Activated naive CD4-positive, alpha-beta T cell treated with anti-CD3 and anti-CD28 coated beads for 36 hours (primary cell): ENCODE measurements at regions not wholly inside any gene's neighbourhood (a gene's known extent, or its start where the extent isn't known, plus 50 kb on each side); places are given as distances from the start of the nearest gene placed in this dataset.

Experiments
- CTCF ChIA-PET: fragments of 350-600 bp; sonication (Branson Sonifier 250); formaldehyde crosslinking; loops from one replicate; lab custom pipeline; 2021; ENCODE audit warnings: antibody characterized with exemption; lab: Charles Lee
- DNase-seq: peaks from one replicate; pipeline ENCODE4 v3.0.0-alpha.2; 2020
- H3K27ac Mint-ChIP-seq: one replicate; pipeline ENCODE4 v1.8.0; 2021; ENCODE audit warnings: mild to moderate bottlenecking, mixed read lengths
- H3K27me3 Mint-ChIP-seq: one replicate; pipeline ENCODE4 v1.8.0; 2021; ENCODE audit warnings: low read depth, mixed read lengths
- H3K36me3 Mint-ChIP-seq: one replicate; pipeline ENCODE4 v1.8.0; 2021; ENCODE audit warnings: low read depth, mixed read lengths
- H3K4me1 Mint-ChIP-seq: one replicate; pipeline ENCODE4 v1.8.0; 2021; ENCODE audit warnings: low read depth, mixed read lengths
- H3K4me3 Mint-ChIP-seq: one replicate; pipeline ENCODE4 v1.8.0; 2021; ENCODE audit warnings: mild to moderate bottlenecking, moderate library complexity, mixed read lengths
- H3K9me3 Mint-ChIP-seq: one replicate; pipeline ENCODE4 v1.8.0; 2021; ENCODE audit warnings: mixed read lengths
- intact Hi-C: fragments of 100-400 bp; cut with micrococcal nuclease; formaldehyde crosslinking; loops from one replicate; pipeline ENCODE4 v1.15.1; 2023

DNA sequence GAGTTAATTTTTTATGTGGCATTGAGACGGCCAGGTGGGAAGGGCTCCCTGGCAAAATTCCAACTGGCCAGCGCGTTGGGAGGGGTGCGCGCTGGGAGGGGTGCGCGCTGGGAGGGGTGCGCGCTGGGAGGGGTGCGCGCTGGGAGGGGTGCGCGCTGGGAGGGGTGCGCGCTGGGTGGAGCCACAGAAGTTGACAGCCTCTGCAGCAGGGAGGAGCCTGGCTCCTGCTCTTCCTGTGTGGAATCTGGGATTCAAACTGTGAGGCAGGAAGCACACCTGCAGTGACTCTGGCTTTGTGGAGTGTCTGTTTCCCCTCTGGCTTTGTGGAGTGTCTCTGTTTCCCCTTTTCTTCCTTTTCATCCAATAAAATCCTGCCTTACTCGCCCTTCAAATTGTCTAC lies 147.9 kb upstream of the CBLN2 start:
- Mint-ChIP-seq H3K9me3 (no peaks in the 10 kb centered on the region), H3K36me3 (no peaks in the 10 kb centered on the region), H3K4me1 (no peaks in the 10 kb centered on the region), H3K27me3 (peaks cover 3% of the 10 kb centered on the region), H3K4me3 (no peak overlapping the region), H3K27ac (no peak overlapping the region)
- no peak for DNase-seq
- CTCF ChIA-PET: no interaction called here
- intact Hi-C loops: no loop called here

DNA sequence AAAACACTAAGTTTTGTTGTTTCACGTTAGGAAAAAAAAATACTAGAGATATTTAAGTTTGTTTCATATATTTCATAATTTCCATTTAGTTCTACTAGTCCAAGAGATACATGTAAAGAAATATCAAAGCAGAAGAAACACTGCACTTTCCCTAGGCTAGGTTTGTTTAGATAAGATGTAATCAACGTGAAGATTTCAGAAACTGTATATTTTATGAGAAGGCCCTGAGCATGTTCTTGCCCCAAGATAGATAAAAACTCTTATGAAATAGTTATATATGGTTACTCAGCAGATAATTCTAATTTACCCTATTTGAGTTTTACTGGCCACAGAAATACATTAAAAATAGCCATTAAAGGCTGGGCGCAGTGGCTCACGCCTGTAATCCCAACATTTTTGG lies 143.6 kb upstream of the CBLN2 start:
- H3K4me1 Mint-ChIP-seq: no peaks in the 10 kb centered on the region
- no peaks in the 10 kb centered on the region for H3K27me3 Mint-ChIP-seq
- CTCF ChIA-PET: interaction anchor here (1.5 kb wide), 1 partner anchor 14 kb away, joined by 4 read pairs; no protein-coding TSS in a partner anchor
- no peak overlapping the region for H3K27ac Mint-ChIP-seq
- H3K9me3 Mint-ChIP-seq: no peaks in the 10 kb centered on the region
- H3K36me3 Mint-ChIP-seq: no peaks in the 10 kb centered on the region
- intact Hi-C loops: no loop called here
- no peak overlapping the region for H3K4me3 Mint-ChIP-seq
- no peak for DNase-seq

DNA sequence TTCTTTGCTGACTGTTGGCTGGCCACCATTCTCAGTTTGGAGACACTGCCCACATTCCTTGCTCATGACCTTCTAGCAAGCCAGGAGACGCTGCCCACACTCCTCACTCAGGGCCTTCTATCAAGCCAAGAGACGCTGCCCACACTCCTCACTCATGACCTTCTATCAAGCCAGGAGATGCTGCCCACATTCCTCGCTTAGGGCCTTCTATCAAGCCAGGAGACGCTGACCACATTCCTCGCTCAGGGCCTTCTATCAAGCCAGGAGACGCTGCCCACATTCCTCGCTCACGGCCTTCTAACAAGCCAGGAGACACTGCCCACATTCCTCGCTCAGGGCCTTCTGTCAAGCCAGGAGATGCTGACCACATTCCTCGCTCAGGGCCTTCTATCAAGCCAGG lies 131.3 kb upstream of the CBLN2 start:
- no peak overlapping the region for H3K4me3 Mint-ChIP-seq
- CTCF ChIA-PET: no interaction called here
- H3K36me3 Mint-ChIP-seq: no peaks in the 10 kb centered on the region
- peaks cover 10% of the 10 kb centered on the region for H3K27me3 Mint-ChIP-seq
- H3K27ac Mint-ChIP-seq: no peak overlapping the region
- no peak for DNase-seq
- no peaks in the 10 kb centered on the region for H3K4me1 Mint-ChIP-seq
- intact Hi-C loops: no loop called here
- no peaks in the 10 kb centered on the region for H3K9me3 Mint-ChIP-seq

DNA sequence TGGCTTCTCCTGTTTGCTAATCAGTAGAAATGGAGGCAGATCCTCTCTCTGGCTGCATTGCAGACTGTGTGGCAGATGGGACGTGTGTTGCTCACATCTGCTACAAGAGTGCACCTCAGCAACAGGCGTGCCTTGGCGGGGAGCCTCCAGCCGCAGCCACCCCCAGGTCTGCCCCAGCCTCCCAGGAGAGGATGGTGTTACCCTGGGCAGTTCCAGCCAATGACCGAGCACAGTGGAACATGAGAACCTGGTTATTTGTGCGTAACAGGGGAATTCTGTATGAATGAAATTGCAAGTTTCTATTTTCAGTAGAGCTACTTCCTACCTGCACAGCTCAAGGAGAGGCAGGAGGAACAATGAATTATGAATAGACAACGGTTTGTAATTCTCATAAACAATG lies 130.6 kb upstream of the CBLN2 start:
- CTCF ChIA-PET: interaction anchor here (0.8 kb wide), 1 partner anchor 23 kb away, joined by 5 read pairs; no protein-coding TSS in a partner anchor

DNA sequence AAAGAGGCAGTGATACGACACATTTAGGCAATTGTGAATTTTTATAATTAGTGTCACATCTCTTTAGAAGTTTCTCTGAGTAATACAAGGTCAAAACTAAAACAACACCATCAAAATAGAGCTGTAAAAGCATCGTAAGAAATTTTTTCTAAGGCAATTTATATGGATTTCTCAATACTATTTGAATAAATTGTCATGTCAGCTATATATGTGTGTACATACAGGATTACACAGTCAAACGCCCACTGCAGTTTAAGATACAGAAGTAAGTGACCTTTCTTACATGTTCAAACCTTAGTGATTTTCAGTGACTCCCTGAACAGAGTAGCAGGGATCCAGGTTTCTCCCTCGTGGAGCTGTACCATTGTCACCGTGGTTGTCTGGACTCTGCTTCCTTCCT lies 129.1 kb upstream of the CBLN2 start:
- Mint-ChIP-seq H3K9me3 (no peaks in the 10 kb centered on the region), H3K27ac (no peak overlapping the region), H3K27me3 (peaks cover 10% of the 10 kb centered on the region), H3K4me3 (no peak overlapping the region), H3K4me1 (no peaks in the 10 kb centered on the region), H3K36me3 (no peaks in the 10 kb centered on the region)
- CTCF ChIA-PET: interaction anchor here (0.6 to 1.1 kb wide), 4 partner anchors 12 to 856 kb away, joined by 3 to 4 read pairs (median 4); no protein-coding TSS in a partner anchor
- no peak for DNase-seq
- intact Hi-C loops: loop anchor here (2.0 kb wide), 1 partner anchor 1890 kb away; no protein-coding TSS in a partner anchor

More for the DNA sequence above, 130.6 kb upstream of the CBLN2 start:
- H3K27me3 Mint-ChIP-seq: peaks cover 10% of the 10 kb centered on the region
- no peak overlapping the region for H3K4me3 Mint-ChIP-seq
- no peak for DNase-seq
- no peaks in the 10 kb centered on the region for H3K36me3 Mint-ChIP-seq
- intact Hi-C loops: no loop called here
- H3K27ac Mint-ChIP-seq: no peak overlapping the region
- H3K4me1 Mint-ChIP-seq: no peaks in the 10 kb centered on the region
- no peaks in the 10 kb centered on the region for H3K9me3 Mint-ChIP-seq

DNA sequence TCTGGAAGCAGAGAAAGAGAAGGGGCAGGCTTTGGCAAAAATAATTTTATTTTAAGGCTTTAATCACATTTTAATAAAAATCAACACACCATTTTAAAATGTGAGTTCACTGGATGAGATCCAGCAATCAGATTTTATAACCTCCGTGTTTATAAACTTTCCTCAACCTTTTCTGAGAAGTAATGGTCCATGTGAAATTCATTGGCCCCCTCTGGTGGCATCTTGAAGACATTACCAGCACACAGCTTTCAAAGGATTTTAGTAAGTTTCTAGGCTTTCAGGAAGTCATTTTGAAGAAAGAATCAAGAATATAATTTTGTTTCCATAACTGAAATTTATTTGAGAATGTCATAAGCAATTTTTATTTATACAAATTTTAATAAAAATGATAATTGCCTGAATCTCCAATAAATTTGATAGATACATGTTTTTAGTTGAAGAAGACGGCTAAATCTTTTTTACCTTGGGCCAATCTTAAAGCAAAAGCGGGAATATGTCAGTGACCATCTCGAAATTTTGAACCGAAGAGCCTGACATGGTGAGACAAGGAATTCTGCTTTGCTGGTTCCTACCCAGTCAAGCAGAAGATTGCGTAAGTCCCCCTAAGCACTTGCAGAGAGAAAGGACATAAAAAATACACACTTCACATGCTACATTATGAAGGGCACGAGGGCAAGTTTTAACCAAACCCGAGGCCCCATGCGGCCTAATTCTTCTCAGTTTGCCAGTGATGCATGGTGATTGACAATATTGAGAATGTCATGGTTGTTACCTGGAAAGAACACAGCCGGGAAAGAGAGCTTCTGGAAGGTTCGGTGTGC lies 128.4 kb upstream of the CBLN2 start:
- DNase-seq: peak; percentile 15
- Mint-ChIP-seq H3K4me1 (no peaks in the 10 kb centered on the region), H3K4me3 (no peak overlapping the region), H3K27me3 (peaks cover 10% of the 10 kb centered on the region), H3K27ac (no peak overlapping the region), H3K9me3 (no peaks in the 10 kb centered on the region), H3K36me3 (no peaks in the 10 kb centered on the region)
- intact Hi-C loops: loop anchor here (1.0 to 2.0 kb wide), 2 partner anchors 19 to 1890 kb away; no protein-coding TSS in a partner anchor
- CTCF ChIA-PET: interaction anchor here (0.5 to 1.1 kb wide), 5 partner anchors 13 to 856 kb away, joined by 3 to 4 read pairs (median 4); no protein-coding TSS in a partner anchor

DNA sequence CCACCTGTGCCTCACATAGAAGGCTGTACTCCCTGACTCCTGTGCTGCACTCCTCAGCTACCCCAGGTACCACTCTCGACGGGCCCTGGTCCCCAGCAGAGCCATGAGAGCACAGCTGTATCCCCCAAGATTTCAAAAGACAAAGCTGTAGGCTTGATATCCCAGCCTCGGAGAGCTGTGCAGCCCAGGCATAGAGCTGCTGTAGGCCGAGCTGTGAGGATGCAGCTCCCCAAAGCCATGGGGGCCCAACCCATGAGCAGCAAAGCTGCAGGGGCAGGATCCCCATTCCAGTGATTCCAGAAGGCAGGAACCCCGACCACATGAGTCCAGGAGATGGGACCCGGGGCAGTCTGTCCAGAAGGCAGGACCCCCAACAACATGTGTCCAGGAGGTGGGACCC lies 123.8 kb upstream of the CBLN2 start:
- Mint-ChIP-seq H3K36me3 (no peaks in the 10 kb centered on the region), H3K9me3 (peaks cover 5% of the 10 kb centered on the region), H3K27ac (no peak overlapping the region), H3K27me3 (peaks cover 5% of the 10 kb centered on the region), H3K4me1 (no peaks in the 10 kb centered on the region), H3K4me3 (no peak overlapping the region)
- CTCF ChIA-PET: no interaction called here
- no peak for DNase-seq
- intact Hi-C loops: no loop called here

DNA sequence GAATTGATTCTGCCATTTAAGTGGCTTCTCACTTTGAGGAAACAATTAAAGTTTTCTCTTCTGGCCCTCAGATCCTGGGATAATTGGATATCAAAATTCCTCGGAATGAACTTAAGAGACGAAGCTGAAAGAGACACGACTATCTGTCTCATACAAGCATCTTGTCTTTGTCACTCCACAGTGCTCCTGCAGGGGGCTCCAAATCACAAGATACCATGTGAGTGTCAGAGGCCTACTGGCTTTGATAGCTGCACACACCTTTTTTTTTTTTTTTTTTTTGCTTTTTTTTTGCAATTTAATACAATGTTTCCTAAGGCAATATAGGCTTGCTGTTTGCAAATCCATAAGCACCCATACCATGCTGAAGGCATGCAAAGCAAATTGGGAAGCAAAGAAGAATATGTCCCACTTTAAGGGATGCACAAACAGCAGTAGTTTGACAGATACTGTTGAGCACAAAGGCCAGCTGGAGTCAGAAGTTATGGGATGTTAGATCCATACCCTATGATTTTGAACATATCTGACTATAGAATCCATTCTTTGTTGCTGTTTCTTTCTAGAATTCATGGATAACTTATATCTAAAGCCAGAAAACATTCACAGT lies 109.0 kb upstream of the CBLN2 start:
- Mint-ChIP-seq H3K36me3 (no peaks in the 10 kb centered on the region), H3K27ac (no peak overlapping the region), H3K27me3 (peaks cover 2% of the 10 kb centered on the region), H3K4me3 (no peak overlapping the region), H3K9me3 (peaks cover 3% of the 10 kb centered on the region), H3K4me1 (no peaks in the 10 kb centered on the region)
- intact Hi-C loops: loop anchor here (1.0 to 5.0 kb wide), 2 partner anchors 19 to 1189 kb away; no protein-coding TSS in a partner anchor
- peak; percentile 71 for DNase-seq
- CTCF ChIA-PET: interaction anchor here (0.6 to 1.2 kb wide), 6 partner anchors 12 to 1224 kb away, joined by 3 to 5 read pairs (median 3); no protein-coding TSS in a partner anchor

DNA sequence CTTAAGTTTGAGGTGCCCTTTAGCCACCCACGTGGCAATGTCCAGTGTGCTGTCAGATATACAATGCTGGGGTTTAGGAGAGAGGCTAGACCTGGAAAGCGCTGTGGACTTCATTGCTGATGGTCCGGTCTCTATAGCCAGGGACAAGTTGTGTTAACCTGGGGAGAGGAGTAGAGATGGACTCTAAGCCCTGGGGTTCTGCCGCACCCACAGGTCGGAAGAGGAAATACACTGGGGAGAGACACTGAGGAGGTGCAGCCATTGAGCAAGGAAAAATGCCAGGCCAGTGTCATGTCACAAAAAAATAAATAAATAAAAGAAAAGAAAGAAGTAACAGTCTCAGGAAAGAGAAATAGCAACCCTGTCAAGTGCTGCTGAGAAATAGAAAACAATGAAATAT lies 106.9 kb upstream of the CBLN2 start:
- intact Hi-C loops: loop anchor here (5.0 kb wide), 1 partner anchor 1191 kb away; no protein-coding TSS in a partner anchor
- CTCF ChIA-PET: no interaction called here
- Mint-ChIP-seq H3K36me3 (no peaks in the 10 kb centered on the region), H3K4me1 (no peaks in the 10 kb centered on the region), H3K4me3 (no peak overlapping the region), H3K27me3 (peaks cover 5% of the 10 kb centered on the region), H3K9me3 (peaks cover 3% of the 10 kb centered on the region), H3K27ac (no peak overlapping the region)
- no peak for DNase-seq

DNA sequence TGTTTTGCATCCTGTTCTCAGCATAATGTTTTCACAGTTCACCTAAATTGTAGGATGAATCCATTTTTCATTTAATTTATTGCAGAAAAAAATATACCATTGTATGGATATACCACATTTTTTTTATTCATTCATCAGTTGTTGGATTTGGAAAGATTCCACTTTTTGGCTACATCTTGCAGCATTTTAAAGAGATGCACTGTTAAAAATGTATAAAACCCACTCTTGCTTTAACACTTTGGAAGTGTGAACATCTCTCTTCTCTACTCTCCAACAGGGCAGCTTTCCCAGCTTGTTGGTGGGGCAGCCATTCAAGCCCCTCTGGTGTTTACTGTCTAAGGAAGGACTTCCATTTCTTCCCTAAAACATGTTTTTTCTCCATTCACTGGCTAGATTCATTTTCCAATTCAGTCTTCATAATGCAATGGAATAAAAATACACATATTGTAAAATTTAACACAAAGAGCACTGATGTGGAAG lies 104.4 kb upstream of the CBLN2 start:
- Mint-ChIP-seq H3K36me3 (no peaks in the 10 kb centered on the region), H3K4me3 (no peak overlapping the region), H3K4me1 (no peaks in the 10 kb centered on the region), H3K27ac (no peak overlapping the region), H3K9me3 (no peaks in the 10 kb centered on the region), H3K27me3 (peaks cover 5% of the 10 kb centered on the region)
- DNase-seq: no peak
- intact Hi-C loops: no loop called here
- CTCF ChIA-PET: no interaction called here

DNA sequence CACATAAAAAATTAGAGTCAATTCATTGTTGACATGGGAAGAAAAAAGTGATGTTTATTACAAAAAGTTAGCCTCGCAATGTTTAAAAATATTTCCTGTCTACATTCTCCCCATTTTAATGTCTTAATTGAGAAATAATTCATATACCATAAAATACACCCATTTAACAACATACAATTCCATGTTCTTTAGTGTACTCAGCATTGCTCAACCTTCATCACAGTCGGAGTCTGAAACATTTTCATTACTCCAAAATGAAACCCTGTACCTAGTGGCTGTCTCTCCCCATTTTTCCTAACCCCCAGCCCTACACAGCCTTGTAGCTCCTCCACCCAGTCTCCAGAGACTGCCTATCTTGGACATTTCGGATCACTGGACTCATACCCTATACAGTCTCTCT lies 103.9 kb upstream of the CBLN2 start:
- no peaks in the 10 kb centered on the region for H3K36me3 Mint-ChIP-seq
- no peaks in the 10 kb centered on the region for H3K9me3 Mint-ChIP-seq
- CTCF ChIA-PET: no interaction called here
- H3K4me3 Mint-ChIP-seq: no peak overlapping the region
- DNase-seq: no peak
- intact Hi-C loops: no loop called here
- no peak overlapping the region for H3K27ac Mint-ChIP-seq
- no peaks in the 10 kb centered on the region for H3K4me1 Mint-ChIP-seq
- H3K27me3 Mint-ChIP-seq: peaks cover 5% of the 10 kb centered on the region

DNA sequence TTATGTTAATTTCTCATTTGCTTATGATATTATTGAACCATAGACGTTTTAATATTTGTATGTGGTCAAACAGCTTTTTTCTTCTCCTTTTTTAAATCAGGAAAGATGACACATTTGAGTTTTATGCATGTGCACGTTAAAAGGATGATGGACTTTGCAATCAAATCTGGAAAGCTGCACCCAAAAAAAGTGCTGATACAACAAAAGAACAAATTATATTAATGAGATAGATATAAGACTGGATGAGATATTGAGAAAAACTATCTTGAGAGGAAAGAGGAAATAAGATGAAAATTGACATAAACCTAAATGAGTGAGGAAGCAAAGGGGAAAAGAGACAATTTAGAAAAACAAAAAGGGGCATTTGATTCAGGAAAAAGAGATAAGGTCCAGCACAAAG lies 96.4 kb upstream of the CBLN2 start:
- Mint-ChIP-seq H3K36me3 (no peaks in the 10 kb centered on the region), H3K4me1 (no peaks in the 10 kb centered on the region), H3K27ac (no peak overlapping the region), H3K9me3 (no peaks in the 10 kb centered on the region), H3K27me3 (no peaks in the 10 kb centered on the region), H3K4me3 (no peak overlapping the region)
- CTCF ChIA-PET: no interaction called here
- intact Hi-C loops: no loop called here
- no peak for DNase-seq
